ENCODE measurements at regions not wholly inside any gene's neighbourhood (a gene's known extent, or its start where the extent isn't known, plus 50 kb on each side); places are given as distances from the start of the nearest gene placed in this dataset.

DNA sequence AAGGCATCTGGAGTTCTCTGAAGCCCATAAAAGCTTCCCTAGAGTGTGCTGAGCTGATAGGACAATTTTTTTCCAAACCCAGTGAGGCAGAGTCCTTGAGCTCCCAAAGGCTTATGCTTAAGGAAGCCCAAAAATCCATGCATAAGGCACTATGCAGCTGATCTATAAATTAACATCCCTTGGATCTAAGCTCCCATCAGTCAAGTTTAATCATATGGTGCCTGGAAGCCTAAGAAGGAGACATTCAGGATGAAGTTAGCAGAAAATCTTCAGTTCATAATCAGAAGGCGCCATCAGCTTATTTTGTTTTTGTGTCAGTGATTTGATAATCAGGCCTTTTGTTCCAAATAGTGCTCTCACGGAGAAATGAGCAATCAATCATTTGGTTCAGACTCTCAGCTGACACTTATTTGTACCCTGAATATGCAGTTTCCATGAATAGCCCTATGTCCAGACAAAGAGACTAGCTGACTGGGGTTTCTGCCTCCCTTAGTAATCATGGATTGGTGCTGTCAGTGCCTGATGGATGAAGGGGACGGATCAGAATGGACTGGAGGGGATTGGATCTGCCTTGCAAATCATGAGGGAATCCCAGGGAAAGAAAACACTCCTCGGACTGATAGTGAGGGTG lies 464.8 kb upstream of the RGPD4 start:
- H3K9me3 ChIP-seq (ENCODE audit: insufficient read depth, low read length) = no peaks in the 10 kb centered on the region
- no peak overlapping the region for H3K4me2 ChIP-seq (ENCODE audit: low read length)
- H3K9ac ChIP-seq (ENCODE audit: low read length) = no peak overlapping the region
- no peak overlapping the region for H3K4me3 ChIP-seq (ENCODE audit: low read length)
- no peaks in the 10 kb centered on the region for H3K79me2 ChIP-seq (ENCODE audit: low read length)
- H3K27me3 ChIP-seq (ENCODE audit: low read depth, low read length) = no peaks in the 10 kb centered on the region
- H3K4me1 ChIP-seq (ENCODE audit: low read length) = no peaks in the 10 kb centered on the region
- TF ChIP-seq, protein P1, sequence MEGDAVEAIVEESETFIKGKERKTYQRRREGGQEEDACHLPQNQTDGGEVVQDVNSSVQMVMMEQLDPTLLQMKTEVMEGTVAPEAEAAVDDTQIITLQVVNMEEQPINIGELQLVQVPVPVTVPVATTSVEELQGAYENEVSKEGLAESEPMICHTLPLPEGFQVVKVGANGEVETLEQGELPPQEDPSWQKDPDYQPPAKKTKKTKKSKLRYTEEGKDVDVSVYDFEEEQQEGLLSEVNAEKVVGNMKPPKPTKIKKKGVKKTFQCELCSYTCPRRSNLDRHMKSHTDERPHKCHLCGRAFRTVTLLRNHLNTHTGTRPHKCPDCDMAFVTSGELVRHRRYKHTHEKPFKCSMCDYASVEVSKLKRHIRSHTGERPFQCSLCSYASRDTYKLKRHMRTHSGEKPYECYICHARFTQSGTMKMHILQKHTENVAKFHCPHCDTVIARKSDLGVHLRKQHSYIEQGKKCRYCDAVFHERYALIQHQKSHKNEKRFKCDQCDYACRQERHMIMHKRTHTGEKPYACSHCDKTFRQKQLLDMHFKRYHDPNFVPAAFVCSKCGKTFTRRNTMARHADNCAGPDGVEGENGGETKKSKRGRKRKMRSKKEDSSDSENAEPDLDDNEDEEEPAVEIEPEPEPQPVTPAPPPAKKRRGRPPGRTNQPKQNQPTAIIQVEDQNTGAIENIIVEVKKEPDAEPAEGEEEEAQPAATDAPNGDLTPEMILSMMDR (IDR thresholded peaks at IDR 0.05; ENCODE audit: low read depth, low read length) = no peak
- no peak for TF ChIP-seq EZH2phosphoT487 (IDR thresholded peaks at IDR 0.05; ENCODE audit: low read depth)
- H3K36me3 ChIP-seq (replicated peaks; ENCODE audit: low read depth, low read length) = no peaks in the 10 kb centered on the region
- no peak overlapping the region for H2AFZ ChIP-seq (ENCODE audit: low read depth, low read length)
- H3K27ac ChIP-seq (ENCODE audit: low read length) = no peak overlapping the region
- H4K20me1 ChIP-seq (ENCODE audit: insufficient read depth, low read length) = no peaks in the 10 kb centered on the region

DNA sequence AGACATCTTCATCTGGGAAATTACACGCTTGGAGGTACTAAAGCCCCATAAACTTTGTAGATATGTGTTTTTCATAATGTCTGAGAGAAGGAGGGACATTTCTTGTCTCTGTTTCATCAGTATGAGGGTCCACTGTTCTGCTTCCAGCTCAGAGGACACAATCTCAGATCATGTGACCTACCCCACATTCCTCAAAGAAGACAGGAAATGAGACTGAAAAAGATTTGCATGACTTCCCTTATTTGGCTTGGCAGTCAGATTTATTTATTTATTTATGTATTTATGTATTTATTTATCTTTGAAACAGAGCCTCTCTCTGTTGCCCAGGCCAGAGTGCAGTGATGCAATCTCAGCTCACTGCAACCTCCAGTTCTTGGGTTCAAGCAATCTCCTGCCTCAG lies 463.7 kb upstream of the RGPD4 start:
- Histone ChIP-seq H3K9me3 (ENCODE audit: insufficient read depth, low read length) (no peaks in the 10 kb centered on the region), H3K27ac (ENCODE audit: low read length) (no peak overlapping the region), H3K4me1 (ENCODE audit: low read length) (no peaks in the 10 kb centered on the region), H3K27me3 (ENCODE audit: low read depth, low read length) (no peaks in the 10 kb centered on the region), H3K4me2 (ENCODE audit: low read length) (no peak overlapping the region), H4K20me1 (ENCODE audit: insufficient read depth, low read length) (no peaks in the 10 kb centered on the region), H3K9ac (ENCODE audit: low read length) (no peak overlapping the region), H2AFZ (ENCODE audit: low read depth, low read length) (no peak overlapping the region), H3K79me2 (ENCODE audit: low read length) (no peaks in the 10 kb centered on the region), H3K4me3 (ENCODE audit: low read length) (no peak overlapping the region), H3K36me3 (replicated peaks; ENCODE audit: low read depth, low read length) (no peaks in the 10 kb centered on the region)
- TF ChIP-seq, protein P1 (IDR thresholded peaks at IDR 0.05; ENCODE audit: low read depth, low read length) = no peak
- no peak for TF ChIP-seq EZH2phosphoT487 (IDR thresholded peaks at IDR 0.05; ENCODE audit: low read depth)

DNA sequence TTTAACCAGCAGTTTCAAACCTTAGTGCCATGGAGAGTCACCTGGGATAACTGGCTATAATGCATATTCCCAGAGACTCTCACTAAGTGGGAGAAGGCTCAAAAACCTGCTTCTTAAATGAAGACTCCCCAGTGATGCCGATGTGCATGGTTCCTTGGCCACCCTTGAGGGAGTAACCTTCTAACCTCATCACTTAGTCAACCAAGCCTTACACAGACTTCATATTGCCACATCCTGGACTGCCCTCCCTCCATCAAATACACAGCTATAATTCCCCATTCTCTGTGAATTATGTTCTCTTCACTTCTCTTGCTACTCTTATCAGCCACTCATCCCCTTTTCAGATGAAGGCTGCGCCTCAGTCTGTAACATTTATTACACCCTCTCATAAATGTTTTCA lies 462.9 kb upstream of the RGPD4 start:
- no peaks in the 10 kb centered on the region for H3K9me3 ChIP-seq (ENCODE audit: insufficient read depth, low read length)
- H2AFZ ChIP-seq (ENCODE audit: low read depth, low read length) = no peak overlapping the region
- H3K27me3 ChIP-seq (ENCODE audit: low read depth, low read length) = no peaks in the 10 kb centered on the region
- no peaks in the 10 kb centered on the region for H4K20me1 ChIP-seq (ENCODE audit: insufficient read depth, low read length)
- no peak overlapping the region for H3K4me3 ChIP-seq (ENCODE audit: low read length)
- TF ChIP-seq EZH2phosphoT487 (IDR thresholded peaks at IDR 0.05; ENCODE audit: low read depth) = no peak
- TF ChIP-seq, protein P1 (IDR thresholded peaks at IDR 0.05; ENCODE audit: low read depth, low read length) = no peak
- H3K79me2 ChIP-seq (ENCODE audit: low read length) = no peaks in the 10 kb centered on the region
- no peak overlapping the region for H3K27ac ChIP-seq (ENCODE audit: low read length)
- H3K9ac ChIP-seq (ENCODE audit: low read length) = no peak overlapping the region
- no peaks in the 10 kb centered on the region for H3K4me1 ChIP-seq (ENCODE audit: low read length)
- H3K4me2 ChIP-seq (ENCODE audit: low read length) = no peak overlapping the region
- H3K36me3 ChIP-seq (replicated peaks; ENCODE audit: low read depth, low read length) = no peaks in the 10 kb centered on the region

DNA sequence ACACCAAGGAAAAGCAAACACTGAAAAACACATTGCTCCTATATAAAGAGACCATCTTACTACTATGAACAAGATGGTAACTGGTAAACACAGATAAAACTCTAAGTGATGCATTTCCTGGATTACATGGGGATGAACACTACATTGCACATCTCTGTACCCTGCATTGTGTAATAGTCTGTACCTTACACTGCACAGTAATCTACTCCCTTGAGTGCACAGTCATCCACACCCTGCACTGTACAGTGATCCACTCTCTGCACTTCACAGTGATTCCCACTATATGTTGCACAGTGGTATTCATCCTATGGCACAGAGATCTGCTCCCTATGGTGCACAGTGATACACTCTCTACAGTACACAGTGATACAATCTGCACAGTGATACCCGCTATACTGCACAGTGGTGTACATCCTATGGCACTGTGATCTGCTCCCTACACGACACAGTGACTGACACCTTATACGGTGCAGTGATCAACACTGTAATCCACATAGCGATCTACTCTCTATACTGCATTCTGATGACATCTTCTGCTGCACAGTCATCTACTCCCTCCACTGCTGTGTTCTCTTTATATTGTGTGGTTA lies 462.2 kb upstream of the RGPD4 start:
- Histone ChIP-seq H3K4me3 (ENCODE audit: low read length) (no peak overlapping the region), H3K4me1 (ENCODE audit: low read length) (no peaks in the 10 kb centered on the region), H3K27me3 (ENCODE audit: low read depth, low read length) (no peaks in the 10 kb centered on the region), H3K27ac (ENCODE audit: low read length) (no peak overlapping the region), H2AFZ (ENCODE audit: low read depth, low read length) (no peak overlapping the region), H4K20me1 (ENCODE audit: insufficient read depth, low read length) (no peaks in the 10 kb centered on the region), H3K9me3 (ENCODE audit: insufficient read depth, low read length) (no peaks in the 10 kb centered on the region), H3K9ac (ENCODE audit: low read length) (no peak overlapping the region), H3K79me2 (ENCODE audit: low read length) (no peaks in the 10 kb centered on the region), H3K36me3 (replicated peaks; ENCODE audit: low read depth, low read length) (no peaks in the 10 kb centered on the region), H3K4me2 (ENCODE audit: low read length) (no peak overlapping the region)
- TF ChIP-seq, protein P1 (IDR thresholded peaks at IDR 0.05; ENCODE audit: low read depth, low read length) = no peak
- no peak for TF ChIP-seq EZH2phosphoT487 (IDR thresholded peaks at IDR 0.05; ENCODE audit: low read depth)
